H1 (cell line): ENCODE measurements at regions not wholly inside any gene's neighbourhood (a gene's known extent, or its start where the extent isn't known, plus 50 kb on each side); places are given as distances from the start of the nearest gene placed in this dataset.

ENCODE experiments used
- SIRT6 ChIP-seq: IDR thresholded peaks from one replicate; pipeline ENCODE4 v1.7.1; 2012; ENCODE audit warnings: low read length, inconsistent platforms
- SP1 ChIP-seq: IDR thresholded peaks from 2 replicates; pipeline ENCODE4 v1.6.1; 2011; ENCODE audit warnings: low read depth, low read length

GRCh38 chr4:17234678-17235077 is 277.2 kb downstream of the QDPR start (continued):
- TF ChIP-seq SP1 (no peak), SIRT6 (no peak)
